SK-N-SH treated with all-trans-retinoic acid at 6 μM for 48 hours (cell line): ENCODE measurements at regions not wholly inside any gene's neighbourhood (a gene's known extent, or its start where the extent isn't known, plus 50 kb on each side); places are given as distances from the start of the nearest gene placed in this dataset.

ENCODE experiments used
- ATAC-seq: fragments of 200-7000 bp; cut with Tn5 transposase; 3 replicates; pipeline ENCODE4 v1.9.1; 2020; ENCODE audit warnings: mild to moderate bottlenecking, moderate library complexity
- ARNTL ChIP-seq: fragments of 450-650 bp; formaldehyde crosslinking; IDR thresholded peaks from 2 replicates; pipeline ENCODE4 v1.5.0; 2020; ENCODE audit warnings: low read depth, mild to moderate bottlenecking, moderate library complexity, borderline replicate concordance
- BACH2 ChIP-seq: fragments of 250-450 bp; sonication (Bioruptor Pico); IDR thresholded peaks from 2 replicates; pipeline ENCODE4 v1.9.0; 2021; ENCODE audit warnings: mild to moderate bottlenecking, borderline replicate concordance
- CREB5 ChIP-seq: fragments of 250-450 bp; sonication (Bioruptor Pico); IDR thresholded peaks from 2 replicates; pipeline ENCODE4 v1.5.1; 2020; ENCODE audit warnings: low read depth, mild to moderate bottlenecking, moderate library complexity
- CSDC2 ChIP-seq: fragments of 250-450 bp; sonication (Bioruptor Pico); IDR thresholded peaks from 2 replicates; pipeline ENCODE4 v1.5.0; 2020; ENCODE audit warnings: mild to moderate bottlenecking, moderate library complexity
- CSRNP3 ChIP-seq: fragments of 250-450 bp; sonication (Bioruptor Pico); IDR thresholded peaks from 2 replicates; pipeline ENCODE4 v1.5.1; 2021; ENCODE audit warnings: mild to moderate bottlenecking, moderate library complexity
- ESRRG ChIP-seq: fragments of 250-450 bp; sonication (Bioruptor Pico); IDR thresholded peaks from 2 replicates; pipeline ENCODE4 v1.6.1; 2021; ENCODE audit warnings: mild to moderate bottlenecking
- ISL1 ChIP-seq: fragments of 250-450 bp; sonication (Bioruptor Pico); IDR thresholded peaks from 2 replicates; pipeline ENCODE4 v2.1.2; 2022; ENCODE audit warnings: mild to moderate bottlenecking, moderate library complexity
- OSR1 ChIP-seq: fragments of 250-450 bp; sonication (Bioruptor Pico); IDR thresholded peaks from 2 replicates; pipeline ENCODE4 v1.8.0; 2022; ENCODE audit warnings: moderate library complexity, mild to moderate bottlenecking, inconsistent platforms
- PATZ1 ChIP-seq: fragments of 250-450 bp; sonication (Bioruptor Pico); IDR thresholded peaks from 2 replicates; pipeline ENCODE4 v1.8.0; 2020; ENCODE audit warnings: mild to moderate bottlenecking, moderate library complexity, borderline replicate concordance
- PPARA ChIP-seq: fragments of 250-450 bp; sonication (Bioruptor Pico); IDR thresholded peaks from 2 replicates; pipeline ENCODE4 v1.5.0; 2020; ENCODE audit warnings: mild to moderate bottlenecking, borderline replicate concordance
- RARB ChIP-seq: fragments of 250-450 bp; sonication (Bioruptor Pico); IDR thresholded peaks from 2 replicates; pipeline ENCODE4 v1.8.0; 2021; ENCODE audit warnings: mild to moderate bottlenecking, moderate library complexity
- SNAI2 ChIP-seq: fragments of 250-450 bp; sonication (Bioruptor Pico); IDR thresholded peaks from 2 replicates; pipeline ENCODE4 v1.5.0; 2020; ENCODE audit warnings: mild to moderate bottlenecking, moderate library complexity
- TOX ChIP-seq: fragments of 250-450 bp; sonication (Bioruptor Pico); IDR thresholded peaks from 2 replicates; pipeline ENCODE4 v1.8.0; 2021; ENCODE audit warnings: mild to moderate bottlenecking, moderate library complexity, borderline replicate concordance
- TSHZ2 ChIP-seq: fragments of 250-450 bp; sonication (Bioruptor Pico); IDR thresholded peaks from 2 replicates; pipeline ENCODE4 v1.5.0; 2020; ENCODE audit warnings: mild to moderate bottlenecking, moderate library complexity
- ZC3H10 ChIP-seq: fragments of 250-450 bp; sonication (Bioruptor Pico); IDR thresholded peaks from 2 replicates; pipeline ENCODE4 v1.5.1; 2021; ENCODE audit warnings: mild to moderate bottlenecking, moderate library complexity
- ZFP3 ChIP-seq: fragments of 250-450 bp; sonication (Bioruptor Pico); IDR thresholded peaks from 2 replicates; pipeline ENCODE4 v1.5.0; 2020; ENCODE audit warnings: mild to moderate bottlenecking, moderate library complexity
- ZFP30 ChIP-seq: fragments of 450-650 bp; formaldehyde crosslinking; IDR thresholded peaks from 2 replicates; pipeline ENCODE4 v1.5.0; 2022; ENCODE audit warnings: mild to moderate bottlenecking, moderate library complexity
- ZNF565 ChIP-seq: fragments of 450-650 bp; formaldehyde crosslinking; conservative IDR thresholded peaks from 2 replicates; pipeline ENCODE4 v1.5.0; 2020; ENCODE audit warnings: low read depth, mild to moderate bottlenecking, moderate library complexity
- ZNF70 ChIP-seq: fragments of 450-650 bp; formaldehyde crosslinking; IDR thresholded peaks from 2 replicates; pipeline ENCODE4 v1.5.0; 2020; ENCODE audit warnings: mild to moderate bottlenecking, moderate library complexity
- ZNF8 ChIP-seq: fragments of 450-650 bp; formaldehyde crosslinking; IDR thresholded peaks from 2 replicates; pipeline ENCODE4 v1.5.0; 2020; ENCODE audit warnings: mild to moderate bottlenecking, moderate library complexity

GRCh38 chr2:226429476-226429875 is 370.1 kb downstream of the IRS1 start:
- TF ChIP-seq TSHZ2 (CRISPR knock-in tag) (no peak), ZC3H10 (no peak), ZNF8 (CRISPR knock-in tag) (no peak), RARB (CRISPR knock-in tag) (no peak), ARNTL (no peak), ISL1 (CRISPR knock-in tag) (no peak), ZNF70 (no peak), SNAI2 (CRISPR knock-in tag) (no peak)
- TF ChIP-seq, all 23 proteins: peak for 0

GRCh38 chr2:226427538-226428307 is 371.9 kb downstream of the IRS1 start:
- ATAC-seq, result peak; percentile 91
- TF ChIP-seq ZNF8 (CRISPR knock-in tag) (no peak), ZNF70 (no peak), ISL1 (CRISPR knock-in tag) (no peak), CSDC2 (CRISPR knock-in tag) (no peak), BACH2 (CRISPR knock-in tag) (no peak), ZC3H10 (no peak), CSRNP3 (CRISPR knock-in tag) (no peak), TOX (CRISPR knock-in tag) (no peak), PPARA (no peak), ZNF565 (no peak)

More at GRCh38 chr2:226429476-226429875, 370.1 kb downstream of the IRS1 start:
- ATAC-seq, result no peak

GRCh38 chr2:226426292-226426736 is 373.3 kb downstream of the IRS1 start:
- no peak for ATAC-seq
- TF ChIP-seq CREB5, result no peak
- TF ChIP-seq ZFP3 (CRISPR knock-in tag), result no peak
- TF ChIP-seq PATZ1 (CRISPR knock-in tag), result no peak
- TF ChIP-seq ZNF565, result no peak
- TF ChIP-seq CSRNP3 (CRISPR knock-in tag), result no peak
- no peak for TF ChIP-seq ARNTL
- TF ChIP-seq PPARA, result no peak
- no peak for TF ChIP-seq ESRRG (CRISPR knock-in tag)
- no peak for TF ChIP-seq OSR1 (CRISPR knock-in tag)
- TF ChIP-seq ZFP30, result no peak
- no peak for TF ChIP-seq RARB (CRISPR knock-in tag)
- TF ChIP-seq CSDC2 (CRISPR knock-in tag), result no peak
- TF ChIP-seq ZC3H10, result no peak

GRCh38 chr2:226424971-226425370 is 374.6 kb downstream of the IRS1 start:
- ATAC-seq, result no peak
- no peak for TF ChIP-seq ZC3H10
- no peak for TF ChIP-seq ISL1 (CRISPR knock-in tag)
- TF ChIP-seq TOX (CRISPR knock-in tag), result no peak
- no peak for TF ChIP-seq ZNF70
- no peak for TF ChIP-seq TSHZ2 (CRISPR knock-in tag)
- TF ChIP-seq ZNF8 (CRISPR knock-in tag), result no peak
- no peak for TF ChIP-seq BACH2 (CRISPR knock-in tag)
- no peak for TF ChIP-seq CSRNP3 (CRISPR knock-in tag)
- no peak for TF ChIP-seq PPARA
